HAP-1 (cell line): ENCODE measurements at regions not wholly inside any gene's neighbourhood (a gene's known extent, or its start where the extent isn't known, plus 50 kb on each side); places are given as distances from the start of the nearest gene placed in this dataset.
"Not testable (repeated sequence)": the region's sequence is repeated elsewhere in the genome, so short reads cannot be mapped to it uniquely, and the experiment has no call there.

Experiments
- DNase-seq, 2 experiments: peaks; one replicate each; pipeline ENCODE4 v3.0.0-alpha.2; 2016 to 2020; ENCODE audit warnings: low spot score in 2 of 2
- H3K27me3 ChIP-seq: fragments of 250-450 bp; sonication (Bioruptor Pico); 2 replicates; pipeline ENCODE4 v1.5.1; 2020; ENCODE audit warnings: low read depth, mild to moderate bottlenecking, moderate library complexity
- H3K36me3 ChIP-seq: fragments of 250-450 bp; sonication (Bioruptor Pico); replicated peaks from 2 replicates; pipeline ENCODE4 v1.5.1; 2020; ENCODE audit warnings: mild to moderate bottlenecking
- H3K4me1 ChIP-seq: fragments of 250-450 bp; sonication (Bioruptor Pico); 2 replicates; pipeline ENCODE4 v1.5.1; 2020; ENCODE audit warnings: mild to moderate bottlenecking
- H3K4me3 ChIP-seq: fragments of 250-450 bp; sonication (Bioruptor Pico); 2 replicates; pipeline ENCODE4 v1.5.1; 2020; ENCODE audit warnings: mild to moderate bottlenecking, moderate library complexity
- H3K9me3 ChIP-seq: fragments of 250-450 bp; sonication (Bioruptor Pico); 2 replicates; pipeline ENCODE4 v1.5.1; 2020; ENCODE audit warnings: mild to moderate bottlenecking, moderate library complexity
- in situ Hi-C: fragments of 300-500 bp; cut with MboI; formaldehyde crosslinking; loops from 3 replicates; pipeline ENCODE4 v1.14.3; 2020; ENCODE audit warnings: low sequenced_read_pairs, inconsistent platforms, mixed read lengths

DNA sequence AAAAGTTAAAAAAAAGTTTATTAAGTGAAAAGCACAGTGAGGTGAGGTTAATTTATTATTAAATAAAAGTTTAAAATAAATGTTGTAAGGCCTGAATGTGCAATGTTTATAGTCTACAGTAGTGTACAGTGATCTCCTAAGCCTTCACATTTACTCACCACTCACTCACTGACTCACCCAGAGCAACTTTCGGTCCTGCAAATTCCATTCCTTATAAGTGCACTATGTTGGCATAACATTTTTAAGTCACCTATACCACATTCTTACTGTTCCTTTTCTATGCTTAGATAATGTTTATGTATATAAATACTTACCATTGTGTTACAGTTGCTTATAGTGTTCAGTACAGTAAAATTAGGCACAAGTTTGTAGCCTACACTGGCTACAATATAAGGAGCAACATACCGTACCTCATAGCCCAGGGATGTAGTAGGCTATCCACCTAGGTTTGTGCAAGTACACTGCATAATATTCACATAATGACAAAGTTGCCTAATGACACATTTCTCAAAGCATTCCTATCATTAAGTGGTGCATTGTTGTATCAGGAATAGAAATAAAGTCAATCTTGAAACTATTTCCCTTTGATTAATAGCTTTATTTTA, 426.5 kb upstream of the BRINP3 start:
- Histone ChIP-seq H3K36me3 (no peaks in the 10 kb centered on the region), H3K9me3 (no peaks in the 10 kb centered on the region), H3K4me1 (no peaks in the 10 kb centered on the region), H3K4me3 (no peak overlapping the region), H3K27me3 (no peaks in the 10 kb centered on the region)
- DNase-seq = no peak
- in situ Hi-C loops = no loop called here

DNA sequence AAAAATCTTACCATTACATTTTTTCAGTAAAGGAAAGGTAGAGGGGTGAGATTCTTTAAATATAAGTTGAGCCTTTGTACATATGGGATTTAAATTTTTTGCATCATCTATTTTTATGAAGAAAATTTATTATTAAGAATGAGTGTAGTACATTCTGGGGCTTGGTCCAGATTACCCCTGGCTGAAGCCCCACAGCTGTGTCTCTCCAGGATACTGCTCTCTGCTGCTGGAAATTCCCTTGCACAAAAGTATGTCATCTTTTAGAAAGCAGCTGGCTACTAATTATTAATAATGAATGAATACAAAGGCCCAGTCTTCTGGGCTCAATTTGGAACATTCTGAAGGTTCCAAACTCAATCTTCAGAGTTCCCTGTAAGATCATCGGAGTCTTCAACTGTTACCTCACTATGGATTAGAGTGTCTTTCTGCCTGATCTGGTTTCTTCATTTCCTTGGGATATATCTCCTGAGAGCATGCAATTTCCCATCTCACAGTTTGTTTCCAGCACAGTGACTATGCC, 428.6 kb upstream of the BRINP3 start:
- no peak for DNase-seq
- in situ Hi-C loops = no loop called here
- no peaks in the 10 kb centered on the region for H3K9me3 ChIP-seq

GRCh38 chr1:190908246-190908645, 430.6 kb upstream of the BRINP3 start:
- no peaks in the 10 kb centered on the region for H3K36me3 ChIP-seq
- DNase-seq = no peak
- no peaks in the 10 kb centered on the region for H3K27me3 ChIP-seq
- in situ Hi-C loops = no loop called here
- H3K4me1 ChIP-seq = no peaks in the 10 kb centered on the region
- no peaks in the 10 kb centered on the region for H3K9me3 ChIP-seq
- no peak overlapping the region for H3K4me3 ChIP-seq

More for the DNA sequence above, 428.6 kb upstream of the BRINP3 start:
- H3K4me3 ChIP-seq = no peak overlapping the region
- no peaks in the 10 kb centered on the region for H3K4me1 ChIP-seq
- no peaks in the 10 kb centered on the region for H3K36me3 ChIP-seq
- no peaks in the 10 kb centered on the region for H3K27me3 ChIP-seq

DNA sequence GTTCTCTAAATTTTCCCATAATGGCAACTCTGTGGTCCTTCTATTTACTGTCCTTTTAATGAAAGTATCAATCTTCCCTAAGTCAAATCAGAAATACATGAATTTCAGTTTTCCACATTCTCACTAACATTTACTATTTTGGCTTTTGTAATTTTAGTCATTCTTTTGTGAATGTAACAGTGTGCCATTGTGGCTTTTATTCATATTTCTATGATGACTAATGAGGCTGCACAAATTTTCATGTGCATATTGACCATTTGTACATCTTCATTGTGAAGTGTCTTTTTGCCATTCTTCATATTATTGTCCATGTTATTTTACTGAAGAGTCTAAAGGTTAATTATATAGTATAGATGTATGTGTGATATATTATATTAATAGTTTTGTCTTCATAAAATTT, 431.0 kb upstream of the BRINP3 start:
- no peak for DNase-seq

GRCh38 chr1:190935925-190936324, 458.3 kb upstream of the BRINP3 start:
- Histone ChIP-seq H3K27me3 (no peaks in the 10 kb centered on the region), H3K9me3 (no peaks in the 10 kb centered on the region), H3K4me3 (no peak overlapping the region), H3K4me1 (peaks cover 16% of the 10 kb centered on the region), H3K36me3 (no peaks in the 10 kb centered on the region)
- DNase-seq = peak in 1 of 2 experiments; percentile 63
- in situ Hi-C loops = no loop called here

More for the DNA sequence above, 431.0 kb upstream of the BRINP3 start:
- Histone ChIP-seq H3K27me3 (no peaks in the 10 kb centered on the region), H3K9me3 (no peaks in the 10 kb centered on the region), H3K4me3 (no peak overlapping the region), H3K36me3 (no peaks in the 10 kb centered on the region), H3K4me1 (no peaks in the 10 kb centered on the region)
- in situ Hi-C loops = no loop called here

DNA sequence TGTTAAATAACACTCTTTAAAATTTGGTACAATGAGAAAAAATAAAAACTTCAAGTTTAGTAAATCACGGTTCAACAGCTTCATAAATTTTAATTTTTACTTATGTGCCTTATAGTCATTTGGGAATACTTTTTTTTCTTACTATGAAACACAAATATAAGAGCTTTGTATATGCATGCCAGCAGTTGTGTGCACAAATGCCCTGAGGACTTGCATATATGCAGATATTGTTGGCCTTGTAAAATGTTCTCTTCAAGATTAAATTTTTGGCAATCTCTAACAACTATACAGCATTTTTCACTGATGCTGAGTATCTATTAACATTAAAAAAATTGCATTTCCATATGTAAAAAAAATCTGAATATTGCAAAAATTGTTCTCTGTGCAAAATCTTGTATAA, 458.7 kb upstream of the BRINP3 start:
- H3K4me1 ChIP-seq = peaks cover 16% of the 10 kb centered on the region

GRCh38 chr1:190940951-190941350, 463.3 kb upstream of the BRINP3 start:
- H3K9me3 ChIP-seq = no peaks in the 10 kb centered on the region
- in situ Hi-C loops = no loop called here
- H3K4me3 ChIP-seq = no peak overlapping the region
- no peak for DNase-seq
- peaks cover 15% of the 10 kb centered on the region for H3K4me1 ChIP-seq
- no peaks in the 10 kb centered on the region for H3K27me3 ChIP-seq
- no peaks in the 10 kb centered on the region for H3K36me3 ChIP-seq

More for the DNA sequence above, 458.7 kb upstream of the BRINP3 start:
- Histone ChIP-seq H3K9me3 (no peaks in the 10 kb centered on the region), H3K4me3 (no peak overlapping the region), H3K27me3 (no peaks in the 10 kb centered on the region), H3K36me3 (no peaks in the 10 kb centered on the region)
- peak in 1 of 2 experiments; percentile 39 for DNase-seq
- in situ Hi-C loops = no loop called here

DNA sequence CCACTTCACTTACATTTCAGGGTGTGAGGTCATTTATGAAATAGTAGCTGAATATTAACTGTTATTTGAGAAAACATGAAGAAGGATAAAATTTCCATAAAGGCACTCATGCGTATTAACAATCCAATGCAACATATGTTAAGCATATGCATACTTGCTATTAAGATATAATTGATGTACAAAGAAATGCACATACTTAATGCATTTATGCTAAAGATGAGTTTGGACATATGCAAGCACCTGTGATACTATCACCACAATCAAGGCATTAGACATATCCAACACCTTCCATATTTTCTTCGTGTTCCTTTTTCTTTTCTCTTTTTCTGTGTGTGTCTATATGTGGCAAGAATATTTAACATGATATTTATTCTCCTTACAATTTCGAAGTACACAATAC, 464.8 kb upstream of the BRINP3 start:
- no peaks in the 10 kb centered on the region for H3K27me3 ChIP-seq
- DNase-seq = no peak
- H3K36me3 ChIP-seq = no peaks in the 10 kb centered on the region
- no peak overlapping the region for H3K4me3 ChIP-seq
- in situ Hi-C loops = no loop called here
- H3K9me3 ChIP-seq = no peaks in the 10 kb centered on the region
- H3K4me1 ChIP-seq = peaks cover 6% of the 10 kb centered on the region

DNA sequence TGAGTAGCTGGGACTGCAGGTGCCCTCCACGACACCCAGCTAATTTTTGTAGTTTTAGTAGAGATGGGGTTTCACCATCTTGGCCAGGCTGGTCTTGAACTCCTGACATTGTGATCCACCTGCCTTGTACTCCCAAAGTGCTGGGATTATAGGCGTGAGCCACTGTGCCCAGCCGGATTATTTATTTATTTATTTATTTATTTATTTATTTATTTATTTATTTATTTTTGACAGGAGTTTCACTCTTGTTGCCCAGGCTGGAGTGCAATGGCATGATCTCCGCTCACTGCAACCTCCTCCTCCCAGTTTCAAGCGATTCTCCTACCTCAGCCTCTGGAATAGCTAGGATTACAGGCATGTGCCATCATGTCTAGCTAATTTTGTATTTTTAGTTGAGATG, 466.1 kb upstream of the BRINP3 start:
- in situ Hi-C loops, H3K27me3 ChIP-seq, DNase-seq, H3K4me3 ChIP-seq, H3K4me1 ChIP-seq, H3K9me3 ChIP-seq, H3K36me3 ChIP-seq: not testable (repeated sequence)

DNA sequence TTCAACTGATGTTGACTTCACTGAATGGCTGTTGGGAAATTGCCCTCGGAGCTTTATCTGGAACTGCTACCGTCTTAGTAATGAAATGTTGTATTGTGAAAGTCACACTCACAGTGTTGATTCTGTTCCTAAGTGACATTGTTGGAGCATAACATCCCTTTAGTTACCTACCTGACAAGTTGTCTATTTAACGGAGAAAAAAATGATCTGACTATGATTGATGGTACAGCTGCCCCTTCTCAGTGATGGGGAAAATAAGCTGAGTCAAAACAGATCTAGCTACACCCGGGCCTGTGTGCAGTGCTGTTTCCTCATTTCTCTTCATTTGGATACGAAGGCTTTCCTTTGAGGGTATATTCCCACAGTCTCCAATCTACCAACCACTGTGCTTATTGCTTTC, 472.3 kb upstream of the BRINP3 start:
- Histone ChIP-seq H3K36me3 (no peaks in the 10 kb centered on the region), H3K4me1 (no peaks in the 10 kb centered on the region), H3K27me3 (no peaks in the 10 kb centered on the region), H3K9me3 (no peaks in the 10 kb centered on the region), H3K4me3 (no peak overlapping the region)
- no peak for DNase-seq
- in situ Hi-C loops = no loop called here

GRCh38 chr1:190957565-190957964, 479.9 kb upstream of the BRINP3 start:
- Histone ChIP-seq H3K4me3 (no peak overlapping the region), H3K27me3 (no peaks in the 10 kb centered on the region), H3K9me3 (no peaks in the 10 kb centered on the region), H3K36me3 (no peaks in the 10 kb centered on the region), H3K4me1 (no peaks in the 10 kb centered on the region)
- in situ Hi-C loops = no loop called here
- no peak for DNase-seq

GRCh38 chr1:190963321-190963720, 485.7 kb upstream of the BRINP3 start:
- in situ Hi-C loops = no loop called here
- no peak for DNase-seq
- Histone ChIP-seq H3K4me1 (no peaks in the 10 kb centered on the region), H3K36me3 (no peaks in the 10 kb centered on the region), H3K4me3 (no peak overlapping the region), H3K27me3 (no peaks in the 10 kb centered on the region), H3K9me3 (no peaks in the 10 kb centered on the region)

GRCh38 chr1:190975827-190976226, 498.2 kb upstream of the BRINP3 start:
- Histone ChIP-seq H3K9me3 (no peaks in the 10 kb centered on the region), H3K4me1 (peaks cover 4% of the 10 kb centered on the region), H3K4me3 (no peak overlapping the region), H3K36me3 (no peaks in the 10 kb centered on the region), H3K27me3 (no peaks in the 10 kb centered on the region)
- DNase-seq = no peak
- in situ Hi-C loops = no loop called here

DNA sequence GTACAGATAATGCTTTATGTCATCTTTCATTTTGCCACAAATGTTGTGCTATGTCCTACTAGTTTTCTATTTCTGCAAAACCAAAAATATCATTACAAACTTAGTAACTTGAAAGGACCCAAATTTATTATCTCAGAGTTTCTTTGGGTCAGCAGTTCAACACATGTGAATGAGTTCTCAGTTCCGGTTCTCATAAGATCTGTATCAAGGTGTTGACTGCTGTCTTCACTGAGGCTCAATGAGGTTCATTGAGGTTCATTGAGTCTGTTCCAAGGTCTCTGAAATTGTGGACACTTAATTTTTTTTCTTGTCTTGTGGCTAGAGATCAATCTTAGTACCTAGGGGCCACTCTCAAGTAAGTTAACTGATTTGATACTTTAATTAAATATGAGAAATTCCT, 525.1 kb upstream of the BRINP3 start:
- no peaks in the 10 kb centered on the region for H3K4me1 ChIP-seq
- no peak for DNase-seq
- in situ Hi-C loops = no loop called here

DNA sequence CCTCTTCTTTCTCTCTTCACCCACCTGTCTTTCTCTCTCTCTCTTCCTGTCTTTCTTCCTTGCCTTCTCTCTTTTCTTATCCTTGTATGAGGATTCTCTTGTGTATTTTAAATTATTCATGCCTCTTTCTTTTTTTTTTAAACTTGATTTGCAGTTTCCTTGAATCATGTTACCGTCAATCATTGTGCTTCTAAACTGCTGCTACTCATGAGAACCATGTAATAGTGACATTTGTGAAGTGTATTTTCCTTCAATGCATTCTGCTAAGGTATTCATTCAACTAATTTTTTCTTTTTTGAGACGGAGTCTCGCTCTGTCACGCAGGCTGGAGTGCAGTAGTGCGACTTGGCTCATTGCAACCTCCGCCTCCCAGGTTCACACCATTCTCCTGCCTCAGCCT, 539.1 kb upstream of the BRINP3 start:
- no peaks in the 10 kb centered on the region for H3K9me3 ChIP-seq
- no peaks in the 10 kb centered on the region for H3K4me1 ChIP-seq

More for the DNA sequence above, 525.1 kb upstream of the BRINP3 start:
- Histone ChIP-seq H3K36me3 (no peaks in the 10 kb centered on the region), H3K4me3 (no peak overlapping the region), H3K27me3 (no peaks in the 10 kb centered on the region), H3K9me3 (no peaks in the 10 kb centered on the region)

More for the DNA sequence above, 539.1 kb upstream of the BRINP3 start:
- no peak for DNase-seq
- H3K36me3 ChIP-seq = no peaks in the 10 kb centered on the region
- in situ Hi-C loops = no loop called here
- H3K27me3 ChIP-seq = no peaks in the 10 kb centered on the region
- no peak overlapping the region for H3K4me3 ChIP-seq
